Stimulated activated naive CD4-positive, alpha-beta T cell treated with Interleukin-2 at 50 U/mL for 16 hours (primary cell): ENCODE measurements at regions not wholly inside any gene's neighbourhood (a gene's known extent, or its start where the extent isn't known, plus 50 kb on each side); places are given as distances from the start of the nearest gene placed in this dataset.

Experiments
- DNase-seq: peaks from one replicate; lab custom pipeline; 2025; lab: John Stamatoyannopoulos, UW

- DNase-seq = no peak
These were observed 119.4 kb downstream of the MRPS6 start for GRCh38 chr21:34192646-34193285.

- DNase-seq = no peak
These were observed 122.0 kb downstream of the MRPS6 start for GRCh38 chr21:34195335-34195734.

- DNase-seq = no peak
These were observed 123.6 kb downstream of the MRPS6 start for GRCh38 chr21:34196996-34197395.

- no peak for DNase-seq
These were observed 124.2 kb downstream of the MRPS6 start for GRCh38 chr21:34197561-34197960.

- peak; percentile 21 for DNase-seq
These were observed 125.1 kb downstream of the MRPS6 start for GRCh38 chr21:34198231-34199120.

- DNase-seq = no peak
These were observed 125.9 kb downstream of the MRPS6 start for GRCh38 chr21:34199121-34199910.

GRCh38 chr21:34200288-34200905, 127.0 kb downstream of the MRPS6 start:
- DNase-seq = no peak

GRCh38 chr21:34201001-34201400, 127.6 kb downstream of the MRPS6 start:
- DNase-seq = no peak

- DNase-seq = no peak
These were observed 128.1 kb downstream of the MRPS6 start for GRCh38 chr21:34201481-34201858.

- no peak for DNase-seq
These were observed 129.4 kb downstream of the MRPS6 start for GRCh38 chr21:34202553-34203372.

- DNase-seq = no peak
These were observed 130.6 kb downstream of the MRPS6 start for GRCh38 chr21:34203851-34204420.

GRCh38 chr21:34204481-34205439, 131.4 kb downstream of the MRPS6 start:
- no peak for DNase-seq

GRCh38 chr21:34205811-34206571, 132.6 kb downstream of the MRPS6 start:
- no peak for DNase-seq

- no peak for DNase-seq
These were observed 140.6 kb downstream of the MRPS6 start for GRCh38 chr21:34213959-34214358.

GRCh38 chr21:34215501-34215900, 142.1 kb downstream of the MRPS6 start:
- no peak for DNase-seq

GRCh38 chr21:34215911-34216717, 142.7 kb downstream of the MRPS6 start:
- DNase-seq = no peak

- no peak for DNase-seq
These were observed 143.3 kb downstream of the MRPS6 start for GRCh38 chr21:34216718-34217032.

GRCh38 chr21:34217263-34217662, 143.9 kb downstream of the MRPS6 start:
- DNase-seq = no peak
